ENCODE measurements at regions not wholly inside any gene's neighbourhood (a gene's known extent, or its start where the extent isn't known, plus 50 kb on each side); places are given as distances from the start of the nearest gene placed in this dataset.

- Histone ChIP-seq H3K4me1 (no peaks in the 10 kb centered on the region), H3K36me3 (no peaks in the 10 kb centered on the region), H3K9me3 (peaks cover 0 to 7% (median 0%) of the 10 kb centered on the region in 11 donors), H3K27me3 (no peaks in the 10 kb centered on the region), H3K27ac (no peak overlapping the region), H3K4me3 (no peak overlapping the region)
- WGBS, 2 donors = 66 to 74% methylated on average over 5 of the region's 5 CpGs
- DNase-seq = no peak
- no peak for TF ChIP-seq CTCF (IDR thresholded peaks at IDR 0.05)
- intact Hi-C loops (cut with DNase I) = no loop called here
- ATAC-seq = no peak
These were observed 163.7 kb upstream of the CDC14C start for GRCh38 chr7:48760528-48761265.

- Histone ChIP-seq H3K4me1 (no peaks in the 10 kb centered on the region), H3K27me3 (peaks cover 0 to 7% (median 0%) of the 10 kb centered on the region in 7 donors), H3K4me3 (no peak overlapping the region), H3K27ac (no peak overlapping the region), H3K36me3 (no peaks in the 10 kb centered on the region), H3K9me3 (peaks cover 0 to 5% (median 0%) of the 10 kb centered on the region in 11 donors)
- ATAC-seq (no peak), DNase-seq (no peak)
- intact Hi-C loops (cut with DNase I) = no loop called here
- TF ChIP-seq CTCF (IDR thresholded peaks at IDR 0.05) = no peak
- 90 to 97% methylated on average over 1 of the region's 1 CpG for WGBS, 2 donors
These were observed 143.5 kb upstream of the CDC14C start for GRCh38 chr7:48780862-48781261.

GRCh38 chr7:48781752-48782151 lies 142.6 kb upstream of the CDC14C start:
- intact Hi-C loops (cut with DNase I) = no loop called here
- TF ChIP-seq CTCF (IDR thresholded peaks at IDR 0.05) = no peak
- Histone ChIP-seq H3K4me1 (no peaks in the 10 kb centered on the region), H3K27me3 (peaks cover 0 to 7% (median 0%) of the 10 kb centered on the region in 7 donors), H3K27ac (no peak overlapping the region), H3K4me3 (no peak overlapping the region), H3K9me3 (no peaks in the 10 kb centered on the region), H3K36me3 (no peaks in the 10 kb centered on the region)
- 65 to 80% methylated on average over 3 of the region's 3 CpGs for WGBS, 2 donors
- DNase-seq (no peak), ATAC-seq (no peak)

- Histone ChIP-seq H3K27ac (no peak overlapping the region), H3K4me1 (no peaks in the 10 kb centered on the region), H3K27me3 (peaks cover 0 to 7% (median 0%) of the 10 kb centered on the region in 7 donors), H3K36me3 (no peaks in the 10 kb centered on the region), H3K9me3 (no peaks in the 10 kb centered on the region), H3K4me3 (no peak overlapping the region)
- intact Hi-C loops (cut with DNase I) = no loop called here
- WGBS, 2 donors = 67 to 70% methylated on average over 5 of the region's 5 CpGs
- DNase-seq = no peak
- ATAC-seq = no peak
- TF ChIP-seq CTCF (IDR thresholded peaks at IDR 0.05) = no peak
These were observed 141.8 kb upstream of the CDC14C start for GRCh38 chr7:48782511-48782910.
